OCI-LY7 (cell line): ENCODE measurements at regions not wholly inside any gene's neighbourhood (a gene's known extent, or its start where the extent isn't known, plus 50 kb on each side); places are given as distances from the start of the nearest gene placed in this dataset.

Experiments
- BruUV-seq: library from RNA; stranded (reverse); fragments of 400-500 nt; replicated peaks from 2 replicates; lab custom pipeline; 2021; lab: Mats Ljungman, UMichigan
- CTCF ChIA-PET: fragments of 300-600 bp; sonication (Branson Sonifier 250); formaldehyde crosslinking; loops from one replicate; lab custom pipeline; 2022; ENCODE audit warnings: antibody characterized with exemption; ENCODE audit not compliant: unreplicated experiment; lab: Charles Lee
- POLR2A ChIA-PET: fragments of 300-600 bp; sonication (Branson Sonifier 250); formaldehyde crosslinking; loops from one replicate; lab custom pipeline; 2022; ENCODE audit warnings: antibody characterized with exemption; lab: Charles Lee
- DNase-seq: peaks from one replicate; pipeline ENCODE4 v3.0.0-alpha.2; 2015; ENCODE audit warnings: low spot score
- H2AFZ ChIP-seq: fragments of 200-600 bp; sonication (generic), shearing (Covaris generic); 2 replicates; pipeline ENCODE4 v1.6.1; 2014; ENCODE audit warnings: mild to moderate bottlenecking, antibody characterized with exemption, low read length, moderate library complexity
- H3K27ac ChIP-seq: fragments of 200-600 bp; sonication (generic); 2 replicates; pipeline ENCODE4 v1.5.1; 2014; ENCODE audit warnings: mixed run types, low read depth, mild to moderate bottlenecking, moderate library complexity, low read length, inconsistent platforms; ENCODE audit not compliant: poor library complexity, severe bottlenecking
- H3K36me3 ChIP-seq: fragments of 200-600 bp; sonication (generic); 2 replicates; pipeline ENCODE4 v1.6.1; 2014; ENCODE audit warnings: mild to moderate bottlenecking, antibody characterized with exemption, low read length, moderate library complexity, mixed read lengths; ENCODE audit not compliant: insufficient read depth
- H3K4me1 ChIP-seq: fragments of 200-600 bp; sonication (generic); 2 replicates; pipeline ENCODE4 v1.5.1; 2014; ENCODE audit warnings: mild to moderate bottlenecking, low read length; ENCODE audit not compliant: insufficient read depth, poor library complexity, severe bottlenecking
- H3K4me2 ChIP-seq: fragments of 200-600 bp; sonication (generic); 2 replicates; pipeline ENCODE4 v1.6.1; 2014; ENCODE audit warnings: mild to moderate bottlenecking, low read length
- H3K4me3 ChIP-seq: fragments of 200-600 bp; sonication (generic); 2 replicates; pipeline ENCODE4 v1.5.1; 2014; ENCODE audit warnings: mild to moderate bottlenecking, low read depth, low read length; ENCODE audit not compliant: poor library complexity, severe bottlenecking
- H3K79me2 ChIP-seq: fragments of 200-600 bp; sonication (generic); 2 replicates; pipeline ENCODE4 v1.6.1; 2016; ENCODE audit warnings: low read depth, mild to moderate bottlenecking, low read length, moderate library complexity, mixed read lengths; ENCODE audit not compliant: insufficient read depth
- H3K9me2 ChIP-seq: fragments of 200-600 bp; sonication (generic); 2 replicates; pipeline ENCODE4 v1.6.1; 2016; ENCODE audit warnings: mild to moderate bottlenecking, low read length, mixed read lengths; ENCODE audit not compliant: insufficient read depth
- H3K9me3 ChIP-seq: fragments of 200-600 bp; sonication (generic); 2 replicates; pipeline ENCODE4 v1.6.1; 2014; ENCODE audit warnings: mild to moderate bottlenecking, mixed run types, low read length, mixed read lengths
- H4K20me1 ChIP-seq: fragments of 200-600 bp; sonication (generic); 2 replicates; pipeline ENCODE4 v1.6.1; 2014; ENCODE audit warnings: mild to moderate bottlenecking, antibody characterized with exemption, low read length, moderate library complexity, mixed read lengths; ENCODE audit not compliant: insufficient read depth
- CTCF ChIP-seq: fragments of 200-600 bp; sonication (generic); conservative IDR thresholded peaks from 2 replicates; pipeline ENCODE4 v1.5.1; 2014; ENCODE audit warnings: mild to moderate bottlenecking, antibody characterized with exemption, low read length, moderate library complexity, mixed read lengths
- EZH2phosphoT487 ChIP-seq: fragments of 200-600 bp; sonication (generic); IDR thresholded peaks from 2 replicates; pipeline ENCODE4 v1.6.1; 2018; ENCODE audit warnings: low read depth, borderline replicate concordance, mild to moderate bottlenecking, mixed run types, antibody characterized with exemption, low read length, moderate library complexity, mixed read lengths
- intact Hi-C: fragments of 100-400 bp; cut with micrococcal nuclease; formaldehyde crosslinking; loops from one replicate; pipeline ENCODE4 v1.10.0; 2022; ENCODE audit not compliant: unreplicated experiment

DNA sequence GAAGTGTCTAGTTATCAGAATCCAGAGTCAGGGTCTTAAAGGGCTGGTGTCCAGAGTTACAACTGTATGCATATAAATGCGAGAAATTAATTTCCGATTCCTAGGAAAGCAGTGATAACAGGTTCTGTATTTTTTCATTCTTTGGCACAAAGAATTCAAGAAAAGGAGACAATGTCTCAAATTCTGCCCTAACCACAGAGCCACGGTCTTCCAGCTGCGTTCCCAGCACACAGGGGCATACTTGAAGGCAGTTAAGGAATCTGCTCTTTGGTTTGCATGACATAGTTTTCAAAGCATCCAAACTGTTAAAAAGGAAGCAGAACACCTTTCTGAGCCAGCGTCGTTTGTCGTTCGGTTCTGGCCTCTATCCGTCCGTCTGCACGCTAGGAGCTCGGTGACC, 416.9 kb upstream of the MKI67 start:
- Histone ChIP-seq H3K27ac (no peak overlapping the region), H3K4me1 (no peaks in the 10 kb centered on the region), H3K9me2 (no peaks in the 10 kb centered on the region), H3K79me2 (no peaks in the 10 kb centered on the region), H3K36me3 (no peaks in the 10 kb centered on the region), H2AFZ (no peak overlapping the region), H3K4me2 (no peak overlapping the region), H3K4me3 (no peak overlapping the region), H4K20me1 (no peaks in the 10 kb centered on the region), H3K9me3 (no peaks in the 10 kb centered on the region)
- no peak for TF ChIP-seq EZH2phosphoT487
- TF ChIP-seq CTCF, result no peak
- no peak for DNase-seq
- POLR2A ChIA-PET, result interaction anchor here (0.5 kb wide), 1 partner anchor 257 kb away, joined by 3 read pairs; no protein-coding TSS in a partner anchor
- CTCF ChIA-PET, result no interaction called here
- intact Hi-C loops, result no loop called here
- BruUV-seq, result no TSS peak

- Histone ChIP-seq H3K9me3 (no peaks in the 10 kb centered on the region), H3K4me2 (no peak overlapping the region), H3K9me2 (no peaks in the 10 kb centered on the region), H3K36me3 (no peaks in the 10 kb centered on the region), H2AFZ (no peak overlapping the region), H3K4me3 (no peak overlapping the region), H4K20me1 (no peaks in the 10 kb centered on the region), H3K79me2 (no peaks in the 10 kb centered on the region), H3K4me1 (no peaks in the 10 kb centered on the region), H3K27ac (no peak overlapping the region)
- DNase-seq, result no peak
- no TSS peak for BruUV-seq
- intact Hi-C loops, result no loop called here
- POLR2A ChIA-PET, result no interaction called here
- CTCF ChIA-PET, result no interaction called here
- TF ChIP-seq CTCF (no peak), EZH2phosphoT487 (no peak)
Observed at GRCh38 chr10:128545216-128545615, 419.0 kb upstream of the MKI67 start.

DNA sequence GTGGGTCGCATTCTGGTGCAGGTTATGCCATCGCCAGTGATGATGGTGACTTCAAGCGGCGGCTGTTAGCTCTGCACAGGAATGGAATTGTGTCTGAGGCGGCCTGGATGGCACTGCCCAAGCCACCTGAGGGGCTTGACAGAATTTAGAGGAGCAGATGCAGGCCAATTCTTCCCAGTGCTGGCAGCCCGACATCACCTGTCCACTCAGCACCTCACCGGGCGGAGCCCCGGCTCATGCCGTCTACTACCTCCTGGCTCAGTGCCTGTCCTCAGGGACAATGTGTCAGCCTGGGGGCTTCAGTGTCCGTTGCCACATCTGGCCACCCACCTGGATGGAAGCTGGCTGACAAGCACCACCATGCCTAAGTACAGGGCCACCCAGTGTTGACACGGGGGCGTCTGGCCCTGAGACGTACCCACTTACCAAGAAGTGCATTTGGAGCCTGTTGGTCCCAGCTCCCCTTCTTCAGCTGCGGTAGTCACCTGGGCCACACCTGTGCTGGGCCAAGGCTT, 420.5 kb upstream of the MKI67 start:
- Histone ChIP-seq H3K9me2 (no peaks in the 10 kb centered on the region), H3K36me3 (no peaks in the 10 kb centered on the region), H3K4me3 (no peak overlapping the region), H2AFZ (no peak overlapping the region), H3K9me3 (no peaks in the 10 kb centered on the region), H3K79me2 (no peaks in the 10 kb centered on the region), H3K4me1 (no peaks in the 10 kb centered on the region), H4K20me1 (no peaks in the 10 kb centered on the region), H3K27ac (no peak overlapping the region), H3K4me2 (no peak overlapping the region)
- intact Hi-C loops, result no loop called here
- POLR2A ChIA-PET, result no interaction called here
- BruUV-seq, result no TSS peak
- no peak for DNase-seq
- CTCF ChIA-PET, result no interaction called here
- TF ChIP-seq EZH2phosphoT487, result no peak
- TF ChIP-seq CTCF, result no peak
